ENCODE measurements at regions not wholly inside any gene's neighbourhood (a gene's known extent, or its start where the extent isn't known, plus 50 kb on each side); places are given as distances from the start of the nearest gene placed in this dataset.

DNA sequence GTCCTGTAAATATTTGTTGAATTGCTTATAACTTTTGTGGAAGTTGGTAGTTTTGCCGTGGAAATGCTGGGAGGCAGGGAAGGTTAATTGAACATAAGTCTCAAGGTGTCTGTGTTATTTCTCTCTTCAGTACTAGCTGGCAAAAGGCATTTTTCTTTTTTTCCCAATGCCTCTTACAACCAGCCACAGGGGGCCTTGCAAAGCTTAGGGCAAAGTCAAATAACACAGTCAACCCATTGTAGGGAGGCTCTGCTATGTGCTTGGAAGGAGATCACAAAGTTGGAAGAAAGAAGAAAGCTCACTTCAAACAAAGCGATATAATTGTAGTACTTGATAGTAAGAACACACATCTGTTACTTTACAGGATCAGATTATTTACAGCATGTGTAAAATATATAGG, 802.6 kb downstream of the PDHA2 start:
- no peaks in the 10 kb centered on the region for H3K9me3 ChIP-seq
- 78 to 85% methylated on average over 2 of the region's 2 CpGs for WGBS, 2 donors

GRCh38 chr4:96646146-96646545, 806.3 kb downstream of the PDHA2 start:
- Histone ChIP-seq H3K27me3 (no peaks in the 10 kb centered on the region), H3K4me3 (replicated peaks in 1 of 3) (no peak overlapping the region), H3K9me3 (no peaks in the 10 kb centered on the region), H3K27ac (no peak overlapping the region), H3K36me3 (no peaks in the 10 kb centered on the region), H3K4me1 (no peaks in the 10 kb centered on the region)
- TF ChIP-seq CTCF (IDR thresholded peaks at IDR 0.05) (no peak), POLR2A (IDR thresholded peaks at IDR 0.05) (no peak)
- no peak for DNase-seq
- intact Hi-C loops (cut with DNase I), result no loop called here
- WGBS, 2 donors, result 72 to 76% methylated on average over 1 of the region's 1 CpG

More for the DNA sequence above, 802.6 kb downstream of the PDHA2 start:
- DNase-seq, result no peak
- Histone ChIP-seq H3K36me3 (no peaks in the 10 kb centered on the region), H3K4me1 (no peaks in the 10 kb centered on the region), H3K27me3 (no peaks in the 10 kb centered on the region), H3K4me3 (replicated peaks in 1 of 3) (no peak overlapping the region), H3K27ac (no peak overlapping the region)
- intact Hi-C loops (cut with DNase I), result no loop called here
- TF ChIP-seq POLR2A (IDR thresholded peaks at IDR 0.05), result no peak
- TF ChIP-seq CTCF (IDR thresholded peaks at IDR 0.05), result no peak

GRCh38 chr4:96649536-96649935, 809.6 kb downstream of the PDHA2 start:
- H3K27ac ChIP-seq, result no peak overlapping the region
- H3K36me3 ChIP-seq, result no peaks in the 10 kb centered on the region
- no peak overlapping the region for H3K4me3 ChIP-seq (replicated peaks in 1 of 3)
- H3K9me3 ChIP-seq, result no peaks in the 10 kb centered on the region
- TF ChIP-seq POLR2A (IDR thresholded peaks at IDR 0.05) (no peak), CTCF (IDR thresholded peaks at IDR 0.05) (no peak)
- intact Hi-C loops (cut with DNase I), result no loop called here
- WGBS, 2 donors, result 57 to 80% methylated on average over 1 of the region's 1 CpG
- DNase-seq, result no peak
- no peaks in the 10 kb centered on the region for H3K4me1 ChIP-seq
- no peaks in the 10 kb centered on the region for H3K27me3 ChIP-seq

DNA sequence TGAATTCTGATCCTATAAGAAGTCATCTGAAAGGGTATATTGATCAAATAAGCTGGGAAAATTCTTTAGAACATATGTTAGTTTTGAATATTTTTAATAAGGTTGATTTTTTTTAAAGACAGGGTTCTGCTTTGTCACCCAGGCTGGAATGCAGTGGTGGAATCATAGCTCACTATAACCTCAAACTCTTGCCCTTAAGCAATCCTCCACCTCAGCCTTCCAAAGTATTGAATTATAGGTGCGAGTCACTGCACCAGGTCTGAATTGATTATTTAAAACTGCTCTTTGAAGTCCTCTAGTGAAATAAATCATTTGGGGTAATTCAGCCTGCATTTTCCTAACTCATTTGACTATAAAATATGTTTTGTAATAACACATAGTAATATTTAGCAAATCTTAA, 812.3 kb downstream of the PDHA2 start:
- Histone ChIP-seq H3K4me1 (no peaks in the 10 kb centered on the region), H3K27ac (no peak overlapping the region), H3K36me3 (no peaks in the 10 kb centered on the region), H3K4me3 (replicated peaks in 1 of 3) (no peak overlapping the region), H3K9me3 (no peaks in the 10 kb centered on the region), H3K27me3 (no peaks in the 10 kb centered on the region)
- TF ChIP-seq POLR2A (IDR thresholded peaks at IDR 0.05), result no peak
- TF ChIP-seq CTCF (IDR thresholded peaks at IDR 0.05), result no peak
- DNase-seq, result no peak
- intact Hi-C loops (cut with DNase I), result no loop called here
- 93 to 100% methylated on average over 1 of the region's 1 CpG for WGBS, 2 donors

DNA sequence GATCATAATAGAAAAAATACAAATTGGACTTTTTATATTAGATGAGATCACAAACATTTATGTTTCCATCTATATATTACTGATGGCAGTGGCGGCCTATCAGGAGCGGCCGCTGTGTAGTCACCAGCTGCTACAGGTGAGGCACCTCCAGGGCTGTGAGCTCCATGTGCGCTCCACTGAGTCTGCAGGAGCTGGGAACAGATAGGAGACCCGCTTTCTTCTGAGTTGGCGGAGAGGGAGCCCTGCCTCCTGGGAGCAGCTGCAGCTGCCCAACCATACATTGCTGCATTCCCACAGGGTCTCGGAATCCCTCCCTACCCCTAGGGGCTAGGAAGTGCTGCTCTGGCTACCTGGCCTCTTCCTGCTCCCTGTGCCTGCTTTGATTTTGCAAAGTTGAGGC, 812.9 kb downstream of the PDHA2 start:
- WGBS, 2 donors, result 93 to 94% methylated on average over 6 to 7 of the region's 7 CpGs
- no peaks in the 10 kb centered on the region for H3K9me3 ChIP-seq
- no peak overlapping the region for H3K4me3 ChIP-seq (replicated peaks in 1 of 3)
- TF ChIP-seq CTCF (IDR thresholded peaks at IDR 0.05), result no peak
- no peak for TF ChIP-seq POLR2A (IDR thresholded peaks at IDR 0.05)
- no peak overlapping the region for H3K27ac ChIP-seq
- DNase-seq, result no peak
- no peaks in the 10 kb centered on the region for H3K36me3 ChIP-seq
- no peaks in the 10 kb centered on the region for H3K27me3 ChIP-seq
- no peaks in the 10 kb centered on the region for H3K4me1 ChIP-seq
- intact Hi-C loops (cut with DNase I), result no loop called here
